Endothelial cell (in vitro differentiated cells): ENCODE measurements at regions not wholly inside any gene's neighbourhood (a gene's known extent, or its start where the extent isn't known, plus 50 kb on each side); places are given as distances from the start of the nearest gene placed in this dataset.

ENCODE experiments used
- DNase-seq: peaks from one replicate; pipeline ENCODE4 v3.0.0; 2021; ENCODE audit warnings: low spot score
- H3K27ac Mint-ChIP-seq: one replicate; pipeline ENCODE4 v1.8.0; 2021; ENCODE audit warnings: mixed read lengths, inconsistent platforms; ENCODE audit not compliant: unreplicated experiment
- H3K27me3 Mint-ChIP-seq: one replicate; pipeline ENCODE4 v1.8.0; 2021; ENCODE audit warnings: mild to moderate bottlenecking, moderate library complexity, mixed read lengths, inconsistent platforms; ENCODE audit not compliant: unreplicated experiment
- H3K36me3 Mint-ChIP-seq: one replicate; pipeline ENCODE4 v1.8.0; 2021; ENCODE audit warnings: mild to moderate bottlenecking, low read depth, mixed read lengths, inconsistent platforms; ENCODE audit not compliant: unreplicated experiment
- H3K4me1 Mint-ChIP-seq: one replicate; pipeline ENCODE4 v1.8.0; 2021; ENCODE audit warnings: mild to moderate bottlenecking, mixed read lengths, inconsistent platforms; ENCODE audit not compliant: unreplicated experiment
- H3K4me3 Mint-ChIP-seq: one replicate; pipeline ENCODE4 v1.8.0; 2021; ENCODE audit warnings: mild to moderate bottlenecking, mixed read lengths, inconsistent platforms; ENCODE audit not compliant: unreplicated experiment
- H3K9me3 Mint-ChIP-seq: one replicate; pipeline ENCODE4 v1.8.0; 2021; ENCODE audit warnings: mixed read lengths, inconsistent platforms; ENCODE audit not compliant: unreplicated experiment
- TF ChIP-seq, protein P1 (sequence below): fragments of 200-600 bp; sonication (generic); IDR thresholded peaks from one replicate; pipeline ENCODE4 v1.5.0; 2021; ENCODE audit warnings: antibody characterized with exemption; ENCODE audit not compliant: unreplicated experiment

DNA sequence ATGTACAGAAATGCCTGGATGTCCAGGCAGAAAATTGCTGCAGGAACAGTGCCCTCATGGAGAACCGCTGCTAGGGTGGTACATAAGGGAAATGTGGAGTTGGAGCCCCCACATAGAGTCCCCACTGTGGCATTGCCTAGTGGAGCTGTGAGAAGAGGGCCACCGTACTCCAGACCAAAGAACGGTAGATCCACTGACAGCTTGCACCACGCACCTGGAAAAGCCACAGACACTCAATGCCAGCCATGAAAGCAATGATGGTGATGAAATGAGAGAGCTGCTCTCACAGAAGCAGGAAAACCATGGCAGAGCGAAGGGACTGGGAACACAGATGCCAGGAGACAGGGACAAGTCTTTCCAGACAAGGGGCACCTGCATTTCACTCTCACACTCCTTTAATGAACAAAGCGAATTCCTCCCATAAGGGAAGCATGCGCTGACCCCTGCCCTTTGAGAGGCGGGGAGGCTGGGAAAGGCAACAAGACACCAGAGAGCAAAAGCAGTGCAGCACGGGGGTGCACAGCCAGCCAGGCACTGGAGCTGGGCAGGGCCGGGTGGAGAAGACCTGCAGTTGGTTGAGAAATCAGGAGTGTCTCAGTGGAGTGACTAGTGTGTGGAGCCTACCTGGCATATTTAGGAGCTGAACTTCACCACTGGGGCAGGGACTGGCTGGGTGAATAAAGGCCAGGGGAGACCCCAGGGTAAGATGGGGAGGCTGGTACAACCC, 1025.2 kb downstream of the TBC1D22A start:
- no peak overlapping the region for H3K4me3 Mint-ChIP-seq
- peaks cover 15% of the 10 kb centered on the region for H3K9me3 Mint-ChIP-seq
- DNase-seq = no peak
- H3K27me3 Mint-ChIP-seq = no peaks in the 10 kb centered on the region
- TF ChIP-seq, protein P1, sequence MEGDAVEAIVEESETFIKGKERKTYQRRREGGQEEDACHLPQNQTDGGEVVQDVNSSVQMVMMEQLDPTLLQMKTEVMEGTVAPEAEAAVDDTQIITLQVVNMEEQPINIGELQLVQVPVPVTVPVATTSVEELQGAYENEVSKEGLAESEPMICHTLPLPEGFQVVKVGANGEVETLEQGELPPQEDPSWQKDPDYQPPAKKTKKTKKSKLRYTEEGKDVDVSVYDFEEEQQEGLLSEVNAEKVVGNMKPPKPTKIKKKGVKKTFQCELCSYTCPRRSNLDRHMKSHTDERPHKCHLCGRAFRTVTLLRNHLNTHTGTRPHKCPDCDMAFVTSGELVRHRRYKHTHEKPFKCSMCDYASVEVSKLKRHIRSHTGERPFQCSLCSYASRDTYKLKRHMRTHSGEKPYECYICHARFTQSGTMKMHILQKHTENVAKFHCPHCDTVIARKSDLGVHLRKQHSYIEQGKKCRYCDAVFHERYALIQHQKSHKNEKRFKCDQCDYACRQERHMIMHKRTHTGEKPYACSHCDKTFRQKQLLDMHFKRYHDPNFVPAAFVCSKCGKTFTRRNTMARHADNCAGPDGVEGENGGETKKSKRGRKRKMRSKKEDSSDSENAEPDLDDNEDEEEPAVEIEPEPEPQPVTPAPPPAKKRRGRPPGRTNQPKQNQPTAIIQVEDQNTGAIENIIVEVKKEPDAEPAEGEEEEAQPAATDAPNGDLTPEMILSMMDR = no peak
- peaks cover 7% of the 10 kb centered on the region for H3K4me1 Mint-ChIP-seq
- no peak overlapping the region for H3K27ac Mint-ChIP-seq
- no peaks in the 10 kb centered on the region for H3K36me3 Mint-ChIP-seq

DNA sequence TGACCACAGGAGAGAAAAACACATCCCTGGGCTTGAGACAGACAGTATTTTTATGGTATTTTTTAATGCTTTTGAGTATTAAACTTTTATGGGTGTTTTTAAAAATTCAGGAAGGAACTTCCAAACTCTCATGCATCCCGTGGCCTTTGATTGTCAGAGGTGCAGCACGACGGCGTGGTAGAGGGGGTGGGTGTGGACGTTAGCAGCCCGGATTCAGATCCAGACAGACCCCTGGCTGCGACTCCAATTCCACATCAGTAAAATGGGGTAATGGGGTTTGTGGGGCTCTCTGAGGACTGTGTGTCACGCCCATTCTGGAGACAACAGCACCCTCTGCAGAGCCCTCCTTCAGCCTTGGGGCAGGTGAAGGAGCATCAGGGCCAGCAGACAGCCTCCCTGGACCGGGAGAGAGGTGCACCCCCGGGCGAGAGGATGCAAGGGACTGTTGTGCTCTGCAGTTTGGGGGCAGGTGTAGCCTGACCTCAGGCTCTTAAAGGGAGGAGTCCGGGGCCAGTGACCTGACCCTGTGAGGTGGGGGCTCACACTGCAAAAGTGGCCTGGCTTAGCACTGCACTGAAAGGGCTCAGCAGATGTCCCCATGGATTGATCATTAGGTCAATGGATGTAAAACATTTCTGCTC, 1024.3 kb downstream of the TBC1D22A start:
- TF ChIP-seq, protein P1 = no peak
- DNase-seq = no peak
- Mint-ChIP-seq H3K27ac (no peak overlapping the region), H3K36me3 (no peaks in the 10 kb centered on the region), H3K4me1 (peaks cover 7% of the 10 kb centered on the region), H3K4me3 (no peak overlapping the region), H3K9me3 (peaks cover 18% of the 10 kb centered on the region), H3K27me3 (peaks cover 4% of the 10 kb centered on the region)

DNA sequence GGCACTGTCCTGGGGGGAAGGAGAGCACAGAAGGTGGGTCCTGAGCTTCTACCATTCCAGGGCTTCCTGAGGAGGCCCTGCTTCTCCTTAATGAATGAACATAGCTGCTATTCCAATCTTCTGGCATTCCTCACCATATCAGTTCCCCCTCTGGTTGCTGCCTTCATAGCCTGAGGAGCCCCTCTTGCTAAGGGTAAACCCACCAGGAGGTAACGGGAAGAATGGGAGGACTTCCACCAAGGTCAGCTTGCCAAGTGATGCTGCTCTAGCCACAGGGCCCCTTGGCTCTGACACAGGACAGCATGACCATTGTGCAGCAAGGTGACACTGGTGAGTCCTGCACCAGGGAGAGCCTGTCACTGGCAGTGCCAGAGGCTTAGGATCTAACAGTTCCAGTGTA, 1022.5 kb downstream of the TBC1D22A start:
- Mint-ChIP-seq H3K36me3 (no peaks in the 10 kb centered on the region), H3K4me1 (peaks cover 7% of the 10 kb centered on the region), H3K27ac (no peak overlapping the region), H3K9me3 (peaks cover 27% of the 10 kb centered on the region), H3K27me3 (peaks cover 17% of the 10 kb centered on the region), H3K4me3 (no peak overlapping the region)
- DNase-seq = no peak
- TF ChIP-seq, protein P1 = no peak

DNA sequence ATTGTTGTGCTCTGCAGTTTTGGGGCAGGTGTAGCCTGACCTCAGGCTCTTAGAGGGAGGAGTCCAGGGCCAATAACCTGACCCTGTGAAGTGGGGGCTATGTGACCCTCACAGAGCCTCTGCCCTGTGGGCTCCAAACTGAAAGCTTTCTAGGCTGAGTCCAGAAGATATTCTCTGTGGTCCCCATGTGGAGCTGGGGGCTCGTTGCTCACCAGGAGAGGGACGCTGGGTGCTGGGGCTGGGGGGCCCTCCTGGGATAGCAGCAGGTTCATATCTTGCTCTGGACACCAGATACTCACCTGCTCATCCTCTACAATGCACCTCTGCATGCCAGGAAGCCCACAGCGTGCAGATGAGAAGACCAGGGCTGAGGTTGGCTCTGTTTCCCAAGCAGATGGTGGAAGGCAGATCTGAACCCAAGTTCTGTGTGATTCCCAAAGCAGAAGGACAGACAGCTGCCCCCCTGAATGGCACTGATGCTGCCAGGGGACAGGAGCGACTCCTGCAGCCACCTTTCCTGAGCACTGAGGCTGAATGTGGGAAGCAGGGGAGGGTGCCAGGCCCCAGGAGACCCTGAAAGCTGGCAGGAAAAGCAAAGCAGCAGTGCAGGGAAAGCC, 1022.0 kb downstream of the TBC1D22A start:
- no peak for DNase-seq
- TF ChIP-seq, protein P1 = no peak
- no peak overlapping the region for H3K4me3 Mint-ChIP-seq
- peaks cover 17% of the 10 kb centered on the region for H3K27me3 Mint-ChIP-seq
- H3K36me3 Mint-ChIP-seq = no peaks in the 10 kb centered on the region
- H3K27ac Mint-ChIP-seq = no peak overlapping the region
- H3K4me1 Mint-ChIP-seq = peaks cover 7% of the 10 kb centered on the region
- H3K9me3 Mint-ChIP-seq = peaks cover 27% of the 10 kb centered on the region
